Gastroesophageal sphincter (tissue), 3 donors: ENCODE measurements at regions not wholly inside any gene's neighbourhood (a gene's known extent, or its start where the extent isn't known, plus 50 kb on each side); places are given as distances from the start of the nearest gene placed in this dataset.

Experiments used
- CTCF ChIP-seq, 4 experiments: fragments of 200-600 bp in 2 of 4; fragments of 450-650 bp in 2 of 4; sonication (generic) in 1 of 4; IDR thresholded peaks; one replicate each; pipeline ENCODE4 v1.5.1; 2017 to 2019; ENCODE audit warnings: antibody characterized with exemption in 4 of 4, mild to moderate bottlenecking in 2 of 4, moderate library complexity in 2 of 4
- EP300 ChIP-seq: sonication (generic); formaldehyde crosslinking; IDR thresholded peaks from one replicate; pipeline ENCODE4 v1.6.1; 2017; ENCODE audit warnings: antibody characterized with exemption, mild to moderate bottlenecking

- no peak for TF ChIP-seq CTCF (IDR thresholded peaks at IDR 0.05)
- no peak for TF ChIP-seq EP300
Observed at GRCh38 chr2:67645280-67646138, 248.4 kb downstream of the ETAA1 start.
